ENCODE measurements at regions not wholly inside any gene's neighbourhood (a gene's known extent, or its start where the extent isn't known, plus 50 kb on each side); places are given as distances from the start of the nearest gene placed in this dataset.

DNA sequence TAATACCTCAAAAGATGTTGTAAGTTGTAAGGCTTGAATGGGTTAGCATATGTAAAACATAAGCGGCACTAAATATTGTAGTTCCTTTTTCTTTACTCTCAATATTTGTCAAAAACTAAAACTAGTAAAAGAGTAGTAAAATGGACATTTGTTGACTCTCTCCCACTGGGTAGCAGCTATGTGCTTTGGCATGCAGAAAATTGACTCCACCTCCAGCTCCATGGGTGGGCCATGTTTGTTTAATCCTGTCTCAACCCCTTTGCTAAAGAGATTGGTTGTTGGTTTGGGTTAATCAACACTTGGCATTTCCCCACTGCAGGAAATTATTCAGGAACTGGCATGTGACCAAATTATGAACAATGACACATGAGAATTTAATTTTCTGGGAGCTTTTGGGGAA, 114.8 kb downstream of the EOMES start:
- H2BK20ac ChIP-seq (ENCODE audit: low read depth, low read length, poor library complexity, severe bottlenecking) = no peak overlapping the region
- H3K27ac ChIP-seq (ENCODE audit: insufficient read length, low read depth, low read length) = no peak overlapping the region
- H2BK12ac ChIP-seq (ENCODE audit: insufficient read length, low read depth, low read length) = no peak overlapping the region
- Mint-ChIP-seq H3K9me3 (peaks cover 0 to 10% of the 10 kb centered on the region in 2 experiments; a peak in 3 of 5 replicates), H3K4me1 (peaks cover 7% of the 10 kb centered on the region in 2 experiments), H3K27ac (no peak overlapping the region), H3K36me3 (ENCODE audit: insufficient read depth in 1 of 3, low read depth in 3 of 3) (no peaks in the 10 kb centered on the region), H3K27me3 (ENCODE audit: low read depth) (peaks cover 1% of the 10 kb centered on the region), H3K4me3 (no peak overlapping the region)
- H3K79me2 ChIP-seq (ENCODE audit: insufficient read depth, low read length) = no peaks in the 10 kb centered on the region
- no peaks in the 10 kb centered on the region for H3K27me3 ChIP-seq (ENCODE audit: insufficient read depth, low read length)
- H3K9me3 ChIP-seq (ENCODE audit: control insufficient read depth, low read depth, low read length) = no peaks in the 10 kb centered on the region
- no peak overlapping the region for H3T11ph ChIP-seq (ENCODE audit: low read length)
- H2AK5ac ChIP-seq (ENCODE audit: insufficient read length, low read length) = no peak overlapping the region
- H3K79me1 ChIP-seq (ENCODE audit: insufficient read depth, low read depth, low read length, poor library complexity, severe bottlenecking) = no peaks in the 10 kb centered on the region
- no peaks in the 10 kb centered on the region for H3K23me2 ChIP-seq (ENCODE audit: insufficient read length, low read depth, low read length, poor library complexity, severe bottlenecking)
- no peak overlapping the region for H2BK120ac ChIP-seq (ENCODE audit: low read depth, low read length, poor library complexity, severe bottlenecking)
- TF ChIP-seq CTCF (conservative IDR thresholded peaks at IDR 0.05) = no peak
- H3K56ac ChIP-seq (ENCODE audit: insufficient read length, low read depth, low read length) = no peak overlapping the region
- no peak overlapping the region for H3K4ac ChIP-seq (ENCODE audit: low read depth, low read length)
- H3K18ac ChIP-seq (ENCODE audit: insufficient read length, low read depth, low read length) = no peak overlapping the region
- no peak overlapping the region for H3K4me2 ChIP-seq (ENCODE audit: insufficient read depth, insufficient read length, low read length)
- no peak overlapping the region for H3K14ac ChIP-seq (ENCODE audit: insufficient read depth, low read length)
- no peak overlapping the region for H2BK5ac ChIP-seq (ENCODE audit: insufficient read length, low read length)
- WGBS (ENCODE audit: extremely low coverage, insufficient read length, low lambda C conversion rate) = no CpG with 5 or more reads among the region's 1 CpG
- no peak overlapping the region for H2BK15ac ChIP-seq (ENCODE audit: low read depth, low read length)
- H3K4me1 ChIP-seq (ENCODE audit: insufficient read depth, low read length) = no peaks in the 10 kb centered on the region
- no peak overlapping the region for H4K5ac ChIP-seq (ENCODE audit: insufficient read length, low read depth, low read length)
- DNase-seq = no peak
- H3K9ac ChIP-seq (ENCODE audit: extremely low read depth, insufficient read length, low read length) = no peak overlapping the region
- H4K8ac ChIP-seq (replicated peaks; ENCODE audit: insufficient read length, low read depth, low read length) = no peak overlapping the region
- H3K23ac ChIP-seq (ENCODE audit: insufficient read length, low read depth, low read length) = no peak overlapping the region
- H2AFZ ChIP-seq (ENCODE audit: low read length) = no peak overlapping the region
- H4K20me1 ChIP-seq (ENCODE audit: control insufficient read depth, insufficient read depth, insufficient read length) = no peaks in the 10 kb centered on the region
- H4K91ac ChIP-seq (ENCODE audit: insufficient read length, low read depth, low read length) = no peak overlapping the region
